ENCODE measurements at regions not wholly inside any gene's neighbourhood (a gene's known extent, or its start where the extent isn't known, plus 50 kb on each side); places are given as distances from the start of the nearest gene placed in this dataset.

GRCh38 chr11:70497536-70498075, 99.3 kb downstream of the CTTN start:
- Histone ChIP-seq H3K36me3 (ENCODE audit: control insufficient read depth, insufficient read depth, low read length) (no peaks in the 10 kb centered on the region), H3K79me2 (ENCODE audit: control insufficient read depth, insufficient read depth, low read length) (no peaks in the 10 kb centered on the region), H3K9me3 (replicated peaks; ENCODE audit: control insufficient read depth, insufficient read depth, low read depth, low read length) (no peaks in the 10 kb centered on the region), H3K4me3 (no peak overlapping the region), H3K9ac (ENCODE audit: insufficient read depth in 1 of 2, low read depth in 2 of 2, low read length in 2 of 2) (no peak overlapping the region), H2AFZ (ENCODE audit: low read depth, low read length) (no peak overlapping the region), H3K9me1 (ENCODE audit: control insufficient read depth, insufficient read depth, low read length) (no peaks in the 10 kb centered on the region), H3K27ac (ENCODE audit: extremely low read depth, low read depth, low read length) (no peak overlapping the region), H3K4me2 (ENCODE audit: insufficient read depth, low read length) (no peak overlapping the region), H3K4me1 (replicated peaks in 1 of 2; ENCODE audit: control insufficient read depth in 2 of 2, insufficient read depth in 2 of 2, low read length in 2 of 2) (peaks cover 0 to 3% of the 10 kb centered on the region in 2 experiments; a peak in 1 of 5 replicates), H4K20me1 (replicated peaks; ENCODE audit: control insufficient read depth, insufficient read depth, low read length) (peaks cover 8% of the 10 kb centered on the region; the same call in 1 of the 2 replicates), H3K27me3 (ENCODE audit: control insufficient read depth in 2 of 2, insufficient read depth in 2 of 2, low read length in 2 of 2) (peaks cover 37 to 79% of the 10 kb centered on the region in 2 experiments; a peak in 4 of 5 replicates)
- POLR2A ChIA-PET: no interaction called here
- FAIRE-seq: no peak
- intact Hi-C loops (cut with micrococcal nuclease): no loop called here
- WGBS (ENCODE audit: insufficient coverage, low coverage, missing lambda C conversion rate): 0% methylated on average over 8 of the region's 8 CpGs
- ATAC-seq: no peak
- BruUV-seq (replicated peaks): no TSS peak
- CTCF ChIA-PET (ENCODE audit: low intra/inter-chr PET ratio): no interaction called here
- in situ Hi-C loops (cut with MboI): no loop called here
- TF ChIP-seq MLX (CRISPR knock-in tag; conservative IDR thresholded peaks at IDR 0.05) (no peak), ZKSCAN1 (IDR thresholded peaks at IDR 0.05; ENCODE audit: low read depth, low read length) (no peak), RBM25 (IDR thresholded peaks at IDR 0.05; ENCODE audit: low read depth, low read length, severe bottlenecking) (no peak), TAF7 (tag; IDR thresholded peaks at IDR 0.05) (no peak), RHOXF2B (CRISPR knock-in tag; conservative IDR thresholded peaks at IDR 0.05) (no peak), FOXJ3 (CRISPR knock-in tag; IDR thresholded peaks at IDR 0.05) (no peak), PBX2 (CRISPR knock-in tag; IDR thresholded peaks at IDR 0.05; ENCODE audit: low read depth) (no peak), PBX2 (tag; conservative IDR thresholded peaks at IDR 0.05; ENCODE audit: low read depth) (no peak), DACH1 (IDR thresholded peaks at IDR 0.05; ENCODE audit: partially characterized antibody) (no peak)
- DNase-seq (ENCODE audit: extremely low read depth in 1 of 4, low spot score in 3 of 4): no peak

All from K562 (cell line).